GM19043 (cell line): ENCODE measurements at regions not wholly inside any gene's neighbourhood (a gene's known extent, or its start where the extent isn't known, plus 50 kb on each side); places are given as distances from the start of the nearest gene placed in this dataset.
"Not testable (repeated sequence)": the region's sequence is repeated elsewhere in the genome, so short reads cannot be mapped to it uniquely, and the experiment has no call there.

Experiments
- ATAC-seq: cut with Tn5 transposase; IDR thresholded peaks from one replicate; pipeline ENCODE4 v1.9.1; 2021; ENCODE audit warnings: low read depth; ENCODE audit not compliant: unreplicated experiment

DNA sequence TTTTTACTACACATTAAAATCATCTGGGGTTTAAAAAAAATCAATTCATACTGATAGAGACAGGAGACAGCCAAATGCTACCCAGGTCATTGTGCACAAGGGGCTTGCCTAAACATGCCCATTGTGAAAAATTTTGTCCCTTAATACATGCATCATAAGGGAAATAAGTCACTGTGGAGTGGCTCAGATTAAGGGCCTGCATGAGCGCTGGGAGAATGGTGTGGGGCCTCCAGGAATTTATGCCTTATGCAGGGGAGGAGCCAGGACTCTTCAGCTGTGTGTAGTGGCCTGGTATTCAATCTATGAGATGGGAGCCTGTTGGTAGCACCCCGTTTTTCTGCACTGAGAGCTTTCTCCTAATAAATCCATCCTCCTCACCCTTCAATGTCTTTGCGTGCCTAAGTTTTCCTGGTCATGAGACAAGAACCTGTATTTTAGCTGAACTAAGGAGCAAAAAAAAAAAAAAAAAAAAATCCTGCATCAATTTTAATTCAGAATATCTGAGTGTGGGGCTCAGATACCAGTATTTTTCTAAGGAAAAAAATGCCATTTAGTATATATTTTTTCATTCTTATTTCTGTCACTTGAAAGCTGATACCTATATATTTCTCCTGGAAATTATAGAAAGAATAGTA, 997.6 kb upstream of the ATXN8OS start:
- ATAC-seq = no peak

GRCh38 chr13:69108486-69108885, 999.1 kb upstream of the ATXN8OS start:
- ATAC-seq = no peak

DNA sequence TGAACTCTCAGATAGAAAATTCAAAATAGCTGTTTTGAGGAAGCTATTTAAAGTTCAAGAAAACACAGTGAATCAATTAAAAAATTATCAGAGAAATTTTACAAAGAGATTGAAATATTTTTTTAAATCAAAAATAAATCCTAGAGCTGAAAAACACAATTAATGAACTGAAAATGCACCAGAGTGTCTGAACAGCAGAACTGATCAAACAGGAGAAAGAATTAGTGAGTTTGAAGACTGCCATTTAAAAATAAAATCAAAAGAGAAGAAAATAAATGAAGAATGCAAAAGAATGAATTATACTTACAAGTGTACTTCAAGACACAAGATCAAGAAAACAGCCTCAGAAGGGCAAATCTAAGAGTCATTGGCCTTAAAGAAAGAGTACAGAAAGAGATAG, 1000.2 kb upstream of the ATXN8OS start:
- no peak for ATAC-seq

- ATAC-seq = no peak
Observed at GRCh38 chr13:69101841-69102240, 1005.8 kb upstream of the ATXN8OS start.

- no peak for ATAC-seq
Observed at GRCh38 chr13:69094485-69094884, 1013.1 kb upstream of the ATXN8OS start.

- ATAC-seq = no peak
Observed at GRCh38 chr13:69092615-69093322, 1014.9 kb upstream of the ATXN8OS start.

GRCh38 chr13:69077267-69077666, 1030.4 kb upstream of the ATXN8OS start:
- ATAC-seq = no peak

DNA sequence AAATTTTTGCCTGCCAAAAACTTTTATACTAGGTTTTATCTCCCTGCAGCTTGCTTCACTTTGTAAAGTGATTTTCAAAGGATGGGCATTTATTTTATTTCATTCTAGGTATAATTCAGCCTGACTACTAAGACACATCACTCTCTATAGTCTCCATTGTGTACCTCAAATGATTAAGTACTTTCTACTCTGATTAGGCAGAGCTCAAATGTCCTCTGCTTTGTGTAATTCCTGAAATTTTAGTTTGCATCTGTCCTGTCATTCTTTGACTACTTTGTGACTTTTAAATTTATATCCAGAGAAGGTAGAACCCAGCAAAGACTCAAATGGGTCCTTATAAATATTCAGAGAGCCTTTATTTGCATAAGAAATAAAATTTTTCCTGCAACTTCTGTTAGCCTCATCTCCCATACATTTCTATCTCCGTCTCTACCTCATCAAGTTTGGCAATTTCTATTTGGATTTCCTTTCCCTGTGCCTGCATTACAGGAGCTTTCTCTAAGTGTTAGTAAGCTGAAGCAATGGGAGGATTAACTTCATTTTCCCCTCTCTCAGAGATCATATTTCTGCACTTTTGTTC, 1038.0 kb upstream of the ATXN8OS start:
- no peak for ATAC-seq

DNA sequence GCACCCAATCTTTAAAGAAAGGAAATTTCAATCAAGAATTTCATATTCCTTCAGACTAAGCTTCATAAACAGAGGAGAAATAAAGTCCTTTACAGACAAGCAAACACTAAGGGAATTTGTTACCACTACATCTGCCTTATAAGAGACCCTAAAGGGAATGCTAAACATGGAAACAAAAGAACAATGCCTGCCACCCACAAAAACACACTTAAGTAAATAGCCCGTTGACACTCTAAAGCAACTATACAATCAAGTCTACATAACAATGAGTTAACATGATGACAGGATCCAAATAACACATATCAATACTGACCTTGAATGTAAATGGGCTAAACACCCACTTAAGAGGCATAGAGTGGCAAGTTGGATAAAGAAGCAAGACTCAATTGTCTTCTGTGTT, 1056.9 kb upstream of the ATXN8OS start:
- no peak for ATAC-seq

DNA sequence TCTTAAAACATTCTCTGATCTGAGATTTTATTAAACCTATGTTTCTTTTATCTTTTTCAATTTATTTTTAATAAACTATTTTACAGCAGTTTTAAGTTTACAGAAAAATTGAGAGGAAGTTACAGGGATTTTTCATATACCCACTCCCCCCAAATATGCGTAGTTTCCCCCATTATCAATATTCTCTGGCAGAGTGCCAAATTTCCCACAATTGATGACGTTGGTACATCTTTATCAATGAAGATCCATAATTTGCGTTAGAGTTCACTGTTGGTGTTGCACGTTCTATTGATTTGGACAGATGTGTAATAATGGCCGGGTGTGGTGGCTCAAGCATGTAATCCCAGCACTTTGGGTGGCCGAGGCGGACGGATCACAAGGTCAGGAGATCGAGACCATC, 1063.0 kb upstream of the ATXN8OS start:
- ATAC-seq = no peak

GRCh38 chr13:69040898-69041297, 1066.7 kb upstream of the ATXN8OS start:
- ATAC-seq = no peak

- no peak for ATAC-seq
Observed at GRCh38 chr13:69035771-69036170, 1071.9 kb upstream of the ATXN8OS start.

DNA sequence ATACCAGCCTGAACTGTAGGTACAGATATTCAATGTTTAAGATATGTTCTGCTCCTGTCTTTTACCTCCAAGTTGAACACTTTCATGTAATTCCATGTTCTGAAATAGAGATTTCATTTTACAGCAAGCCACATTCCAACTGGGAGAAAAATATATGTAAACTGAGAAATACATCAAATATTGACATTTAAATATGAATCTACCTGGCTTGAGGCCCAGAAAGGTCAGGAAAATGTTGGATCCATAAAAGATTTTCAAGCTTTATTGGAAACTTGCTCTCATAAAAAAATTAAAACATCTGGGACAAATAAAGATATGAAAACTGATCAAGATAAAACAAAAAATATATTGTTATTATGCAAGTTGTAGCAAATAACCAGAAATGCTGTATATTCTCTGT, 1078.7 kb upstream of the ATXN8OS start:
- ATAC-seq = no peak

DNA sequence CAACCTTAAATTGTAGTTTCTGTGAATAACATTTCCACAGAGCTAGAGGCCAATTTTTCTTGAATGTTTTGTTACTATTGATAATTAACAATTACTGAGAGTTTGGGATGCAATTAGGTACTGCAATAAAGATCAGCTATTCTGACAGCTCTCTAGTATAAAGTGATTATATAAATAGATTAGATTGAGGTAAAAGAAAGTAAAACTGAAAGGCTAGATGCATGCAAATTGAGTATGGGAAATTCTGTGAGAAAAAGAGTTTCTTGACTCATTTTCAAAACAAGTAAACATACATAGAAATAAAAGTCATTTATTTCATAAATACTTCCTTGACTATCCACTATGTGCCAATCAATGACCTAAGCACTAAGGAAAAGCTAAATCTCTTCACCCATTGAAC, 1087.5 kb upstream of the ATXN8OS start:
- ATAC-seq = no peak

- not testable (repeated sequence) for ATAC-seq
Observed at GRCh38 chr13:69018173-69018572, 1089.5 kb upstream of the ATXN8OS start.

GRCh38 chr13:69010789-69011188, 1096.8 kb upstream of the ATXN8OS start:
- no peak for ATAC-seq

- ATAC-seq = no peak
Observed at GRCh38 chr13:69008499-69008898, 1099.1 kb upstream of the ATXN8OS start.

GRCh38 chr13:68998056-68998455, 1109.6 kb upstream of the ATXN8OS start:
- no peak for ATAC-seq

DNA sequence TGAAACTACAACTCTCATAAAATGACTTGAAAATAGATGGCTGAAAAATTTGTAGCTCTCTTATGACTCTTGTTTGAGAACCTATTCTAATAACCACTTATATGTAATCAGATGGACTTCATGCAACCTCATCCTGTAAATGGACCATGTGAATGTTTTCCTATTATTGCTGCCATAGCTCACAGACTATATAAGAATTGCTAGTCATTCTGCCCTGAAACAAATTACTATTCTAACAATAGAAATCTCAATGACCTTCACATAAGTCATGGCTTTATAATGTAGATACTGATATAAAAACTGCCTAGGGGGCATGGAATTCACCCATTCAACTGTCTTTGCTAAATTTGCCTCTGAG, 1111.0 kb upstream of the ATXN8OS start:
- ATAC-seq = no peak

GRCh38 chr13:68995972-68996667, 1111.5 kb upstream of the ATXN8OS start:
- no peak for ATAC-seq

DNA sequence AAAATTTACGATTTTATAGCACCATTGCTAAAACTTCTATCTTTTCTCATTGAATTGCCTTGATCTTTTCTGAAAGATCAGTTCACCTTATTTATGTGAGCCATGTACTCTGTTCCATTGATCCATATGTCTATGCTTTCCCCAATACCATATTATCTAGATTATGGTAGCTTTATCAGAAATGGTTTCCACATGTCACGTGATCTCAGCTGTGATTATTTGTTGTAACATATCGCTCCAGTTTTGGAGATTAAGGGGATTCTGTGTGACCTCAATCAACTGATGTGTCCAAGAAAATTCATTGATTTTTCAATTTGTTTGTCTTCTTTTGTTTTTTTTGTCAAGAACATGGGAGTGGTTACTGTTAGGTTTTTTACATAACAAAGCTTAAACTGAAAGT, 1114.5 kb upstream of the ATXN8OS start:
- no peak for ATAC-seq

- no peak for ATAC-seq
Observed at GRCh38 chr13:68988176-68988575, 1119.5 kb upstream of the ATXN8OS start.
